Stomach (tissue), 8 donors: ENCODE measurements at regions not wholly inside any gene's neighbourhood (a gene's known extent, or its start where the extent isn't known, plus 50 kb on each side); places are given as distances from the start of the nearest gene placed in this dataset.
A peak's percentile ranks its signal among the peaks of the same experiment; 100 is the strongest.

ENCODE experiments used
- DNase-seq, 2 donors: peaks; one replicate each; pipeline versions ENCODE4 v3.0.0 to v3.0.0-alpha.2; 2013 to 2019
- H3K27ac ChIP-seq, 5 donors: fragments of 200-600 bp in 4 of 5; sonication (generic) in 4 of 5; one replicate each; pipeline ENCODE4 v1.5.1; 2013 to 2019; ENCODE audit warnings: mild to moderate bottlenecking in 1 of 5, moderate library complexity in 1 of 5
- H3K27me3 ChIP-seq, 3 donors: fragments of 200-600 bp; sonication (generic); one replicate each; pipeline ENCODE4 v1.5.1; 2017 to 2019; ENCODE audit warnings: mixed run types in 1 of 3
- H3K36me3 ChIP-seq, 4 donors: fragments of 200-600 bp; sonication (generic); 1 replicate in 3 of 4; 2 replicates in 1 of 4; pipeline ENCODE4 v1.5.1; 2016 to 2019
- H3K4me1 ChIP-seq, 4 donors: fragments of 200-600 bp; sonication (generic); one replicate each; pipeline ENCODE4 v1.5.1; 2016 to 2019
- H3K4me3 ChIP-seq, 4 donors: fragments of 200-600 bp; sonication (generic) in 3 of 4; one replicate each; pipeline ENCODE4 v1.5.1; 2016 to 2019; ENCODE audit warnings: mild to moderate bottlenecking in 1 of 4
- H3K9me3 ChIP-seq, 4 donors: fragments of 200-600 bp; sonication (generic); one replicate each; pipeline ENCODE4 v1.5.1; 2016 to 2019
- CTCF ChIP-seq, 7 experiments: fragments of 450-650 bp in 4 of 7; fragments of 200-600 bp in 3 of 7; sonication (generic) in 3 of 7; IDR thresholded peaks; one replicate each; pipeline ENCODE4 v1.5.1; 2016 to 2019; ENCODE audit warnings: antibody characterized with exemption in 7 of 7, control low read depth in 2 of 7, mild to moderate bottlenecking in 1 of 7
- EP300 ChIP-seq: sonication (generic); formaldehyde crosslinking; IDR thresholded peaks from one replicate; pipeline ENCODE4 v1.6.1; 2017; ENCODE audit warnings: antibody characterized with exemption
- POLR2A ChIP-seq, 4 donors: fragments of 450-650 bp; IDR thresholded peaks; one replicate each; pipeline ENCODE4 v1.6.1; 2016; ENCODE audit warnings: antibody characterized with exemption in 4 of 4, control low read depth in 2 of 4, mild to moderate bottlenecking in 1 of 4, moderate library complexity in 1 of 4
- POLR2AphosphoS5 ChIP-seq, 3 donors: sonication (generic); formaldehyde crosslinking; IDR thresholded peaks; one replicate each; pipeline ENCODE4 v1.6.1; 2016; ENCODE audit warnings: antibody characterized with exemption in 3 of 3
- WGBS, 5 donors: extraction: QIAGEN DNeasy Blood & Tissue Kit in 3 of 5; methylation state at CpG; one replicate each; pipeline versions ENCODE4 v1.1.5 to v1.1.7; 2013 to 2018; 5-methylcytosine and 5-hydroxymethylcytosine counted together
- intact Hi-C: fragments of 100-400 bp; cut with DNase I; formaldehyde crosslinking; loops from one replicate; pipeline ENCODE4 v1.15.1; 2023; ENCODE audit warnings: low total_unique reads
- donor health status: healthy with polysubstance abuse.
- donor health status: Bipolar disorder and iron deficiency.
- donor health status: healthy.

- TF ChIP-seq EP300, result no peak
- no peak for TF ChIP-seq POLR2A (IDR thresholded peaks at IDR 0.05)
- TF ChIP-seq CTCF (IDR thresholded peaks at IDR 0.05), result no peak
- no peak for TF ChIP-seq POLR2AphosphoS5 (IDR thresholded peaks at IDR 0.05)
- intact Hi-C loops, result no loop called here
- Histone ChIP-seq H3K9me3 (no peaks in the 10 kb centered on the region), H3K4me1 (peaks cover 0 to 5% (median 0%) of the 10 kb centered on the region in 4 donors), H3K27ac (no peak overlapping the region), H3K36me3 (no peaks in the 10 kb centered on the region), H3K27me3 (peaks cover 0 to 18% (median 0%) of the 10 kb centered on the region in 3 donors), H3K4me3 (no peak overlapping the region)
- no peak for DNase-seq
- WGBS, 5 donors, result 89 to 92% (median 90%) methylated on average over 5 of the region's 5 CpGs
These were observed 59.3 kb upstream of the SLC2A12 start for GRCh38 chr6:134111726-134112125.

- intact Hi-C loops, result no loop called here
- no peaks in the 10 kb centered on the region for H3K36me3 ChIP-seq
- H3K27ac ChIP-seq, result no peak overlapping the region
- H3K4me3 ChIP-seq, result no peak overlapping the region
- TF ChIP-seq CTCF (IDR thresholded peaks at IDR 0.05), result peak in 5 of 7 experiments; percentile 21 to 62 (median 52)
- no peak for TF ChIP-seq POLR2A (IDR thresholded peaks at IDR 0.05)
- peak in 1 of 2 donors; percentile 72 for DNase-seq
- 51 to 70% (median 59%) methylated on average over 4 of the region's 4 CpGs for WGBS, 5 donors
- no peaks in the 10 kb centered on the region for H3K9me3 ChIP-seq
- peaks cover 0 to 18% (median 0%) of the 10 kb centered on the region in 3 donors for H3K27me3 ChIP-seq
- peaks cover 0 to 5% (median 0%) of the 10 kb centered on the region in 4 donors for H3K4me1 ChIP-seq
These were observed 58.7 kb upstream of the SLC2A12 start for GRCh38 chr6:134111062-134111677.

GRCh38 chr6:134106702-134107101, 54.3 kb upstream of the SLC2A12 start:
- Histone ChIP-seq H3K9me3 (no peaks in the 10 kb centered on the region), H3K4me1 (peaks cover 0 to 21% (median 7%) of the 10 kb centered on the region in 4 donors), H3K36me3 (no peaks in the 10 kb centered on the region), H3K4me3 (no peak overlapping the region), H3K27ac (no peak overlapping the region), H3K27me3 (no peaks in the 10 kb centered on the region)
- intact Hi-C loops, result no loop called here
- 55 to 74% (median 62%) methylated on average over 2 of the region's 2 CpGs for WGBS, 5 donors
- TF ChIP-seq CTCF (IDR thresholded peaks at IDR 0.05) (no peak), POLR2A (IDR thresholded peaks at IDR 0.05) (no peak), POLR2AphosphoS5 (IDR thresholded peaks at IDR 0.05) (no peak), EP300 (no peak)
- DNase-seq, result no peak

GRCh38 chr6:134105940-134106339, 53.5 kb upstream of the SLC2A12 start:
- no peak overlapping the region for H3K4me3 ChIP-seq
- no peak for TF ChIP-seq EP300
- peak in 2 of 3 donors; percentile 29 to 41 for TF ChIP-seq POLR2AphosphoS5 (IDR thresholded peaks at IDR 0.05)
- whole genome bisulfite sequencing, 5 donors, result 14 to 55% (median 28%) methylated on average over 1 of the region's 1 CpG
- DNase-seq, result peak; percentile 45 to 78
- H3K4me1 ChIP-seq, result peaks cover 0 to 21% (median 7%) of the 10 kb centered on the region in 4 donors
- intact Hi-C loops, result no loop called here
- H3K36me3 ChIP-seq, result no peaks in the 10 kb centered on the region
- H3K9me3 ChIP-seq, result no peaks in the 10 kb centered on the region
- no peak overlapping the region for H3K27ac ChIP-seq
- H3K27me3 ChIP-seq, result no peaks in the 10 kb centered on the region

- H3K27me3 ChIP-seq, result no peaks in the 10 kb centered on the region
- no peaks in the 10 kb centered on the region for H3K36me3 ChIP-seq
- no peaks in the 10 kb centered on the region for H3K9me3 ChIP-seq
- intact Hi-C loops, result loop anchor here (5.0 kb wide), 1 partner anchor 541 kb away; no protein-coding TSS in a partner anchor
- H3K4me1 ChIP-seq, result peaks cover 0 to 21% (median 7%) of the 10 kb centered on the region in 4 donors
- 26 to 61% (median 44%) methylated on average over 4 of the region's 4 CpGs for WGBS, 5 donors
- no peak overlapping the region for H3K4me3 ChIP-seq
- H3K27ac ChIP-seq, result peak overlapping the region; percentile 41 to 61 (median 49)
- DNase-seq, result peak in 1 of 2 donors; percentile 73
- TF ChIP-seq POLR2AphosphoS5 (IDR thresholded peaks at IDR 0.05), result peak in 1 of 3 donors; percentile 48
- TF ChIP-seq EP300, result no peak
These were observed 50.6 kb upstream of the SLC2A12 start for GRCh38 chr6:134103006-134103405.
